Thoracic aorta (tissue), 2 donors: ENCODE measurements at regions not wholly inside any gene's neighbourhood (a gene's known extent, or its start where the extent isn't known, plus 50 kb on each side); places are given as distances from the start of the nearest gene placed in this dataset.

Source experiments
- ATAC-seq: fragments of 150-250 bp; one replicate; pipeline ENCODE4 v1.8.0; 2017; ENCODE audit warnings: low read depth; ENCODE audit not compliant: insufficient number of reproducible peaks, low FRiP score
- DNase-seq: peaks from one replicate; pipeline ENCODE4 v3.0.0-alpha.2; 2020; ENCODE audit warnings: low spot score
- H3K27ac ChIP-seq, 2 donors: fragments of 200-600 bp; sonication (generic); 1 replicate in 1 of 2; 2 replicates in 1 of 2; pipeline ENCODE4 v1.5.1; 2016; ENCODE audit warnings: mild to moderate bottlenecking in 2 of 2, moderate library complexity in 2 of 2
- H3K27me3 ChIP-seq: fragments of 200-600 bp; sonication (generic); replicated peaks from 2 replicates; pipeline ENCODE4 v1.6.0; 2016; ENCODE audit warnings: mild to moderate bottlenecking; ENCODE audit not compliant: insufficient read depth
- H3K36me3 ChIP-seq: fragments of 200-600 bp; sonication (generic); one replicate; pipeline ENCODE4 v1.5.1; 2016
- H3K4me1 ChIP-seq, 2 donors: fragments of 200-600 bp; sonication (generic); 1 replicate in 1 of 2; 2 replicates in 1 of 2; pipeline versions ENCODE4 v1.5.1 to v1.6.0; 2016; ENCODE audit warnings: low read depth in 2 of 2, mild to moderate bottlenecking in 1 of 2; ENCODE audit not compliant: control insufficient read depth in 1 of 2
- H3K4me3 ChIP-seq: fragments of 200-600 bp; sonication (generic); 2 replicates; pipeline ENCODE4 v1.5.1; 2016; ENCODE audit warnings: mild to moderate bottlenecking
- H3K9me3 ChIP-seq: fragments of 200-600 bp; sonication (generic); 2 replicates; pipeline ENCODE4 v1.5.1; 2016
- CTCF ChIP-seq: fragments of 200-600 bp; sonication (generic); IDR thresholded peaks from one replicate; pipeline ENCODE4 v1.5.1; 2019; ENCODE audit warnings: antibody characterized with exemption

- Histone ChIP-seq H3K9me3 (no peaks in the 10 kb centered on the region), H3K27me3 (no peaks in the 10 kb centered on the region), H3K27ac (no peak overlapping the region), H3K36me3 (no peaks in the 10 kb centered on the region), H3K4me1 (peaks cover 7 to 11% of the 10 kb centered on the region in 2 donors), H3K4me3 (no peak overlapping the region)
- no peak for TF ChIP-seq CTCF
- DNase-seq (no peak), ATAC-seq (no peak)
Observed at GRCh38 chr7:12768948-12769347, 81.5 kb downstream of the ARL4A start.

- no peak for ATAC-seq
- DNase-seq, result no peak
- Histone ChIP-seq H3K4me3 (no peak overlapping the region), H3K36me3 (no peaks in the 10 kb centered on the region), H3K27ac (no peak overlapping the region), H3K4me1 (peaks cover 7 to 11% of the 10 kb centered on the region in 2 donors), H3K9me3 (no peaks in the 10 kb centered on the region), H3K27me3 (no peaks in the 10 kb centered on the region)
- no peak for TF ChIP-seq CTCF
Observed at GRCh38 chr7:12769444-12769843, 82.0 kb downstream of the ARL4A start.

GRCh38 chr7:12770227-12770975, 83.0 kb downstream of the ARL4A start:
- DNase-seq, result no peak
- no peaks in the 10 kb centered on the region for H3K36me3 ChIP-seq
- TF ChIP-seq CTCF, result no peak
- H3K4me1 ChIP-seq, result peaks cover 7 to 11% of the 10 kb centered on the region in 2 donors
- H3K4me3 ChIP-seq, result no peak overlapping the region
- H3K27ac ChIP-seq, result no peak overlapping the region
- H3K27me3 ChIP-seq, result no peaks in the 10 kb centered on the region
- ATAC-seq, result no peak
- no peaks in the 10 kb centered on the region for H3K9me3 ChIP-seq

- no peaks in the 10 kb centered on the region for H3K9me3 ChIP-seq
- TF ChIP-seq CTCF, result no peak
- no peak overlapping the region for H3K27ac ChIP-seq
- peaks cover 7 to 11% of the 10 kb centered on the region in 2 donors for H3K4me1 ChIP-seq
- no peaks in the 10 kb centered on the region for H3K27me3 ChIP-seq
- DNase-seq (no peak), ATAC-seq (no peak)
- H3K36me3 ChIP-seq, result no peaks in the 10 kb centered on the region
- H3K4me3 ChIP-seq, result peak overlapping the region; percentile 16
Observed at GRCh38 chr7:12771378-12771877, 84.0 kb downstream of the ARL4A start.

- Histone ChIP-seq H3K36me3 (no peaks in the 10 kb centered on the region), H3K4me3 (no peak overlapping the region), H3K4me1 (peaks cover 7 to 11% of the 10 kb centered on the region in 2 donors), H3K27me3 (no peaks in the 10 kb centered on the region), H3K9me3 (no peaks in the 10 kb centered on the region), H3K27ac (no peak overlapping the region)
- DNase-seq (no peak), ATAC-seq (no peak)
- no peak for TF ChIP-seq CTCF
Observed at GRCh38 chr7:12772768-12773167, 85.3 kb downstream of the ARL4A start.
